SK-N-SH (cell line): ENCODE measurements at regions not wholly inside any gene's neighbourhood (a gene's known extent, or its start where the extent isn't known, plus 50 kb on each side); places are given as distances from the start of the nearest gene placed in this dataset.

ENCODE experiments used
- CTCF ChIA-PET: fragments of 300-600, 350-600 bp; formaldehyde crosslinking; extraction: SDS; loops from one replicate; lab custom pipeline; 2021; lab: Yijun Ruan, JAX
- POLR2A ChIA-PET: fragments of 350-600 bp; sonication (Branson Sonifier 250); formaldehyde crosslinking; extraction: SDS; loops from one replicate; lab custom pipeline; 2020; ENCODE audit warnings: antibody characterized with exemption, inconsistent platforms; lab: Yijun Ruan, JAX
- DNase-seq: peaks from one replicate; pipeline ENCODE4 v3.0.0; 2012
- H2AFZ ChIP-seq: fragments of 200-600 bp; sonication (generic); 2 replicates; pipeline ENCODE4 v1.8.1; 2016; ENCODE audit warnings: antibody characterized with exemption, mild to moderate bottlenecking, low read depth
- H3F3A ChIP-seq: fragments of 200-600 bp; sonication (generic); replicated peaks from 2 replicates; pipeline ENCODE3; 2016; ENCODE audit warnings: antibody characterized with exemption, mild to moderate bottlenecking; ENCODE audit not compliant: insufficient read depth
- H3K27ac ChIP-seq, 2 experiments: fragments of 200-500 bp in 1 of 2; fragments of 200-600 bp in 1 of 2; sonication (Bioruptor generic) in 1 of 2; sonication (generic), shearing (Covaris generic) in 1 of 2; 2 replicates each; pipeline versions ENCODE4 v1.5.1 to v1.6.1; 2014 to 2016; ENCODE audit warnings: low read depth in 2 of 2, inconsistent platforms in 1 of 2, low read length in 1 of 2, mild to moderate bottlenecking in 1 of 2, mixed read lengths in 1 of 2
- H3K27me3 ChIP-seq: fragments of 200-600 bp; sonication (generic), shearing (Covaris generic); 2 replicates; pipeline ENCODE4 v1.6.1; 2016; ENCODE audit warnings: mixed run types; ENCODE audit not compliant: insufficient read depth
- H3K36me3 ChIP-seq, 2 experiments: fragments of 200-500 bp in 1 of 2; fragments of 200-600 bp in 1 of 2; sonication (Bioruptor generic) in 1 of 2; sonication (generic) in 1 of 2; replicated peaks in 1 of 2; 2 replicates each; pipeline versions ENCODE3 to v1.5.1; 2014 to 2016; ENCODE audit warnings: low read length in 1 of 2, mild to moderate bottlenecking in 1 of 2; ENCODE audit not compliant: insufficient read depth in 2 of 2, control insufficient read depth in 1 of 2
- H3K4me1 ChIP-seq, 2 experiments: fragments of 200-500 bp in 1 of 2; fragments of 200-600 bp in 1 of 2; sonication (Bioruptor generic) in 1 of 2; sonication (generic), shearing (Covaris generic) in 1 of 2; 2 replicates each; pipeline versions ENCODE4 v1.5.1 to v1.6.1; 2014 to 2016; ENCODE audit warnings: low read depth in 1 of 2, low read length in 1 of 2, mixed run types in 1 of 2; ENCODE audit not compliant: insufficient read depth in 2 of 2, control insufficient read depth in 1 of 2
- H3K4me2 ChIP-seq: fragments of 200-600 bp; sonication (generic), shearing (Covaris generic); 2 replicates; pipeline ENCODE4 v1.6.1; 2017; ENCODE audit warnings: mixed run types
- H3K4me3 ChIP-seq, 2 experiments: fragments of 200-500 bp in 1 of 2; fragments of 200-600 bp in 1 of 2; sonication (Bioruptor generic) in 1 of 2; sonication (generic), shearing (Covaris generic) in 1 of 2; 2 replicates each; pipeline versions ENCODE4 v1.5.1 to v1.8.1; 2014 to 2016; ENCODE audit warnings: low read depth in 2 of 2, inconsistent platforms in 1 of 2, low read length in 1 of 2, mild to moderate bottlenecking in 1 of 2, mixed read lengths in 1 of 2, moderate library complexity in 1 of 2
- H3K79me2 ChIP-seq: fragments of 200-600 bp; sonication (generic); 2 replicates; pipeline ENCODE4 v1.8.1; 2017; ENCODE audit warnings: mild to moderate bottlenecking; ENCODE audit not compliant: insufficient read depth
- H3K9ac ChIP-seq: fragments of 200-600 bp; sonication (generic); 2 replicates; pipeline ENCODE4 v1.6.1; 2017; ENCODE audit warnings: mixed run types
- H3K9me2 ChIP-seq: fragments of 200-600 bp; sonication (generic); 2 replicates; pipeline ENCODE4 v1.6.1; 2017; ENCODE audit warnings: mixed run types
- H3K9me3 ChIP-seq: fragments of 200-600 bp; sonication (generic); 2 replicates; pipeline ENCODE4 v1.6.1; 2017; ENCODE audit warnings: mixed run types, mild to moderate bottlenecking, moderate library complexity
- H4K20me1 ChIP-seq: fragments of 200-600 bp; sonication (generic); 2 replicates; pipeline ENCODE4 v1.6.1; 2017; ENCODE audit warnings: mild to moderate bottlenecking, mixed run types; ENCODE audit not compliant: insufficient read depth
- EZH2phosphoT487 ChIP-seq: fragments of 200-600 bp; sonication (generic); IDR thresholded peaks from 2 replicates; pipeline ENCODE4 v1.6.1; 2017; ENCODE audit warnings: low read depth, mixed run types, mild to moderate bottlenecking, antibody characterized with exemption, moderate library complexity, borderline replicate concordance
- GABPA ChIP-seq: IDR thresholded peaks from 2 replicates; pipeline ENCODE4 v1.4.0; 2012; ENCODE audit warnings: low read depth, mild to moderate bottlenecking
- JUND ChIP-seq: IDR thresholded peaks from 2 replicates; pipeline ENCODE4 v1.4.0; 2012
- MXI1 ChIP-seq: IDR thresholded peaks from 2 replicates; pipeline ENCODE4 v1.6.1; 2012; ENCODE audit warnings: mild to moderate bottlenecking, low read depth, low read length, improper control_type of control experiment
- NFIC ChIP-seq: IDR thresholded peaks from 2 replicates; pipeline ENCODE4 v1.4.0; 2012; ENCODE audit warnings: borderline replicate concordance
- RXRA ChIP-seq: IDR thresholded peaks from 2 replicates; pipeline ENCODE4 v1.4.0; 2012; ENCODE audit warnings: low read depth, mild to moderate bottlenecking, borderline replicate concordance
- WGBS: methylation state at CpG from one replicate; pipeline ENCODE4 v1.1.6; 2017; ENCODE audit warnings: low lambda C conversion rate; 5-methylcytosine and 5-hydroxymethylcytosine counted together
- TF ChIP-seq, protein P1 (sequence below): IDR thresholded peaks from 2 replicates; pipeline ENCODE4 v1.4.0; 2012; ENCODE audit warnings: low read depth, borderline replicate concordance
- TF ChIP-seq, protein P2 (sequence below): IDR thresholded peaks from 2 replicates; pipeline ENCODE4 v1.6.1; 2012; ENCODE audit warnings: mild to moderate bottlenecking, low read depth, low read length, moderate library complexity
- TF ChIP-seq, protein P3 (sequence below): fragments of 200-600 bp; sonication (generic); IDR thresholded peaks from 2 replicates; pipeline ENCODE4 v1.6.1; 2017; ENCODE audit warnings: antibody characterized with exemption, mild to moderate bottlenecking, moderate library complexity

DNA sequence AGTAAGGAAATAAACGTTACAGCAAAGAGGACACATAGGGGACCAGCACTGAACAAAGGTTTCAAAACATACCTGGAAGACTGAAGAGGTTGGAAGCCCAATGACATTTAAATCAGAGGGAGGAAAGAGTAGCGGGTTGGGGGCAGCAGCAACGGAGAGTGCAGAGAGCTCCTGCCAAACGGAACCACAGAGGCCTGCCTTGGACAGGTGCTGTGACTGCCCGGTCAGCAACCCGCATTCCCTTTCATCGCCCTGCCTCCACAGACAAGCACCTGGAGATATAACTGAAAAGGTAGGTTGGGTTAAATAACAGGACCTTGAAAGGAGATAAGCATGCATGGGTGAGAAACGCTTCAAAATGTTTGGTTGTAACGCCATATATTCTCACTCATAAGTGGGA lies 92.8 kb upstream of the SLC38A4 start (continued):
- TF ChIP-seq, protein P1, sequence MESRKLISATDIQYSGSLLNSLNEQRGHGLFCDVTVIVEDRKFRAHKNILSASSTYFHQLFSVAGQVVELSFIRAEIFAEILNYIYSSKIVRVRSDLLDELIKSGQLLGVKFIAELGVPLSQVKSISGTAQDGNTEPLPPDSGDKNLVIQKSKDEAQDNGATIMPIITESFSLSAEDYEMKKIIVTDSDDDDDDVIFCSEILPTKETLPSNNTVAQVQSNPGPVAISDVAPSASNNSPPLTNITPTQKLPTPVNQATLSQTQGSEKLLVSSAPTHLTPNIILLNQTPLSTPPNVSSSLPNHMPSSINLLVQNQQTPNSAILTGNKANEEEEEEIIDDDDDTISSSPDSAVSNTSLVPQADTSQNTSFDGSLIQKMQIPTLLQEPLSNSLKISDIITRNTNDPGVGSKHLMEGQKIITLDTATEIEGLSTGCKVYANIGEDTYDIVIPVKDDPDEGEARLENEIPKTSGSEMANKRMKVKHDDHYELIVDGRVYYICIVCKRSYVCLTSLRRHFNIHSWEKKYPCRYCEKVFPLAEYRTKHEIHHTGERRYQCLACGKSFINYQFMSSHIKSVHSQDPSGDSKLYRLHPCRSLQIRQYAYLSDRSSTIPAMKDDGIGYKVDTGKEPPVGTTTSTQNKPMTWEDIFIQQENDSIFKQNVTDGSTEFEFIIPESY = no peak
- TF ChIP-seq MXI1 (no peak), EZH2phosphoT487 (no peak), GABPA (no peak), NFIC (no peak), RXRA (no peak)
- TF ChIP-seq, protein P2, sequence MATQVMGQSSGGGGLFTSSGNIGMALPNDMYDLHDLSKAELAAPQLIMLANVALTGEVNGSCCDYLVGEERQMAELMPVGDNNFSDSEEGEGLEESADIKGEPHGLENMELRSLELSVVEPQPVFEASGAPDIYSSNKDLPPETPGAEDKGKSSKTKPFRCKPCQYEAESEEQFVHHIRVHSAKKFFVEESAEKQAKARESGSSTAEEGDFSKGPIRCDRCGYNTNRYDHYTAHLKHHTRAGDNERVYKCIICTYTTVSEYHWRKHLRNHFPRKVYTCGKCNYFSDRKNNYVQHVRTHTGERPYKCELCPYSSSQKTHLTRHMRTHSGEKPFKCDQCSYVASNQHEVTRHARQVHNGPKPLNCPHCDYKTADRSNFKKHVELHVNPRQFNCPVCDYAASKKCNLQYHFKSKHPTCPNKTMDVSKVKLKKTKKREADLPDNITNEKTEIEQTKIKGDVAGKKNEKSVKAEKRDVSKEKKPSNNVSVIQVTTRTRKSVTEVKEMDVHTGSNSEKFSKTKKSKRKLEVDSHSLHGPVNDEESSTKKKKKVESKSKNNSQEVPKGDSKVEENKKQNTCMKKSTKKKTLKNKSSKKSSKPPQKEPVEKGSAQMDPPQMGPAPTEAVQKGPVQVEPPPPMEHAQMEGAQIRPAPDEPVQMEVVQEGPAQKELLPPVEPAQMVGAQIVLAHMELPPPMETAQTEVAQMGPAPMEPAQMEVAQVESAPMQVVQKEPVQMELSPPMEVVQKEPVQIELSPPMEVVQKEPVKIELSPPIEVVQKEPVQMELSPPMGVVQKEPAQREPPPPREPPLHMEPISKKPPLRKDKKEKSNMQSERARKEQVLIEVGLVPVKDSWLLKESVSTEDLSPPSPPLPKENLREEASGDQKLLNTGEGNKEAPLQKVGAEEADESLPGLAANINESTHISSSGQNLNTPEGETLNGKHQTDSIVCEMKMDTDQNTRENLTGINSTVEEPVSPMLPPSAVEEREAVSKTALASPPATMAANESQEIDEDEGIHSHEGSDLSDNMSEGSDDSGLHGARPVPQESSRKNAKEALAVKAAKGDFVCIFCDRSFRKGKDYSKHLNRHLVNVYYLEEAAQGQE = no peak

DNA sequence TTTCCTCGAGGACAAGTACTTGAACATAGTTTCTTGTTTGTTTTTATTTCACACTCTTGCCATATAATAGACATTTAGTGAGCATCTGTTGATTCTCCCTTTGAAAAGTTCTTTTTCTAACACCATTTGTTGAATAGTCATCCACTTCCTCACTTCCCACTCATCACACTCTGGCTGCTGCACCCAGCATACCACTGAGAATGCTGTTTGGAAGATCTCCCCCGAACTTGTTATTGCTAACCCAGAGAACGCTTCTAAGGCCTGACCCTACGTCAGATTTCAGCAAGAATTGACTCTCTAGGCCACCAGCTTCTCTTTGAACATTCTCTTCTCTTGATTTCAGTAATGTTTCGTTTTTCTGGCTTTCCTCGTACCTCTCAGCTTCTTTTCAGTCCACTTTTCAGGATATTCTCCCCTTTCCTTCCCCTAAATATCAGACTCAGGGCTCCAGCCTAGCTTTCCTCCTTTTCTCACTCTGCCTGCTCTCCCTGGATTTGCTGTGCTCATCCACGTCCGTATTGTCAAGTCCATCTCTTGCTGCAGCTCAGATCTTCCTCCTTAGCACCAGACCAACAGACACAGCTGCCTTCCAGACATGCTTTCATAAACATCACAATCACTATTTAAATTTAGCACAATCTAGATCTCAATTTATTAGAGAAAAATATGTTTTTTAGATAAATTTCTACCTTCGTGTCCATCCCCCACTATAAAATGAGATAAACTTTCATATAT lies 94.0 kb upstream of the SLC38A4 start:
- Histone ChIP-seq H3K9me2 (no peaks in the 10 kb centered on the region), H3K4me3 (no peak overlapping the region; a peak in 1 of 4 replicates), H3K9me3 (no peaks in the 10 kb centered on the region), H3K27me3 (no peaks in the 10 kb centered on the region), H3K9ac (peak overlapping the region; percentile 53), H3K79me2 (no peaks in the 10 kb centered on the region), H3F3A (peaks cover 41% of the 10 kb centered on the region), H3K4me2 (peak overlapping the region; percentile 46), H3K36me3 (no peaks in the 10 kb centered on the region), H3K4me1 (peaks cover 0 to 36% of the 10 kb centered on the region in 2 experiments), H2AFZ (peak overlapping the region; percentile 42), H4K20me1 (no peaks in the 10 kb centered on the region), H3K27ac (peak overlapping the region; percentile 90 to 94)
- ChIA-PET CTCF (no interaction called here), POLR2A (no interaction called here)
- DNase-seq = no peak
- WGBS = 28% methylated on average over 9 of the region's 9 CpGs
- TF ChIP-seq, protein P3, sequence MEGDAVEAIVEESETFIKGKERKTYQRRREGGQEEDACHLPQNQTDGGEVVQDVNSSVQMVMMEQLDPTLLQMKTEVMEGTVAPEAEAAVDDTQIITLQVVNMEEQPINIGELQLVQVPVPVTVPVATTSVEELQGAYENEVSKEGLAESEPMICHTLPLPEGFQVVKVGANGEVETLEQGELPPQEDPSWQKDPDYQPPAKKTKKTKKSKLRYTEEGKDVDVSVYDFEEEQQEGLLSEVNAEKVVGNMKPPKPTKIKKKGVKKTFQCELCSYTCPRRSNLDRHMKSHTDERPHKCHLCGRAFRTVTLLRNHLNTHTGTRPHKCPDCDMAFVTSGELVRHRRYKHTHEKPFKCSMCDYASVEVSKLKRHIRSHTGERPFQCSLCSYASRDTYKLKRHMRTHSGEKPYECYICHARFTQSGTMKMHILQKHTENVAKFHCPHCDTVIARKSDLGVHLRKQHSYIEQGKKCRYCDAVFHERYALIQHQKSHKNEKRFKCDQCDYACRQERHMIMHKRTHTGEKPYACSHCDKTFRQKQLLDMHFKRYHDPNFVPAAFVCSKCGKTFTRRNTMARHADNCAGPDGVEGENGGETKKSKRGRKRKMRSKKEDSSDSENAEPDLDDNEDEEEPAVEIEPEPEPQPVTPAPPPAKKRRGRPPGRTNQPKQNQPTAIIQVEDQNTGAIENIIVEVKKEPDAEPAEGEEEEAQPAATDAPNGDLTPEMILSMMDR = no peak
- TF ChIP-seq NFIC = no peak
- TF ChIP-seq JUND = 0 out of 2 replicates have a peak, but pooled peaks have one; percentile 4
- TF ChIP-seq, all 33 proteins: peak for 1
